Activated CD4-positive, alpha-beta T cell treated with anti-CD3 and anti-CD28 coated beads, Interleukin-2, amount 10 ng/mL, durations not matched to agents 24 days and 14 days (primary cell): ENCODE measurements at regions not wholly inside any gene's neighbourhood (a gene's known extent, or its start where the extent isn't known, plus 50 kb on each side); places are given as distances from the start of the nearest gene placed in this dataset.

ENCODE experiments used
- DNase-seq: peaks from one replicate; pipeline ENCODE4 v3.0.0; 2022
- H3K27ac Mint-ChIP-seq: one replicate; pipeline ENCODE4 v1.8.0; 2022; ENCODE audit warnings: mild to moderate bottlenecking, mixed read lengths
- H3K27me3 Mint-ChIP-seq: one replicate; pipeline ENCODE4 v1.8.0; 2022; ENCODE audit warnings: mixed read lengths
- H3K36me3 Mint-ChIP-seq: one replicate; pipeline ENCODE4 v1.8.0; 2022; ENCODE audit warnings: low read depth, mild to moderate bottlenecking, mixed read lengths
- H3K4me1 Mint-ChIP-seq: one replicate; pipeline ENCODE4 v1.8.0; 2021; ENCODE audit warnings: mixed read lengths
- H3K4me3 Mint-ChIP-seq: one replicate; pipeline ENCODE4 v1.8.0; 2022; ENCODE audit warnings: mild to moderate bottlenecking, moderate library complexity, mixed read lengths
- H3K9me3 Mint-ChIP-seq: one replicate; pipeline ENCODE4 v1.8.0; 2021; ENCODE audit warnings: mixed read lengths
- intact Hi-C: fragments of 100-400 bp; cut with micrococcal nuclease; formaldehyde crosslinking; loops from one replicate; pipeline ENCODE4 v1.15.1; 2023

DNA sequence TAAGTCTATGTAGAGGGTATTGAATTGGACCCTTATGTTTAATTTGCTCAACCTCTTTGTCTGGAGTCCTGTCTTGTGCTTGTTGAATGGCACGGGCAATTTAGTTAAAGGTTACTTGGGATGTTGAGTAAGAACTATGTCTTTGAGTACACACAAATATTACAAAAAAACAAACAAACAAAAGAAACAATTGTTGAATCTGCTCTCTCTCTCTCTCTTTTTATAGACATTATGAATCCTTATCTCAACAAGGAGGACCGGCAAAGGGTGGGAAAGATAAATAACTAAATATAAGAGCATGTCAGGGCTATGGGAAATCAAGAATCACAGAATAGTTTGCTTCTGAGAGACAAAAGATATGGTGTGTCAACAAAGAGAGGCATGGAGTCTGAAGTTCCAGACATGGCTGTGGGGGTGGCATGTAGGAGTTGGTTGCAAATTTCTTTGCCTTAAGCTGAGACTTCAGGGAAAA is 608.6 kb downstream of the UTRN start:
- DNase-seq: no peak
- no peaks in the 10 kb centered on the region for H3K4me1 Mint-ChIP-seq
- H3K4me3 Mint-ChIP-seq: no peak overlapping the region
- intact Hi-C loops: no loop called here
- no peak overlapping the region for H3K27ac Mint-ChIP-seq
- H3K9me3 Mint-ChIP-seq: no peaks in the 10 kb centered on the region
- peaks cover 5% of the 10 kb centered on the region for H3K27me3 Mint-ChIP-seq
- no peaks in the 10 kb centered on the region for H3K36me3 Mint-ChIP-seq

GRCh38 chr6:144894240-144894639 is 609.1 kb downstream of the UTRN start:
- Mint-ChIP-seq H3K27me3 (peaks cover 5% of the 10 kb centered on the region), H3K4me3 (no peak overlapping the region), H3K36me3 (no peaks in the 10 kb centered on the region), H3K9me3 (no peaks in the 10 kb centered on the region), H3K4me1 (no peaks in the 10 kb centered on the region), H3K27ac (no peak overlapping the region)
- intact Hi-C loops: no loop called here
- DNase-seq: no peak

DNA sequence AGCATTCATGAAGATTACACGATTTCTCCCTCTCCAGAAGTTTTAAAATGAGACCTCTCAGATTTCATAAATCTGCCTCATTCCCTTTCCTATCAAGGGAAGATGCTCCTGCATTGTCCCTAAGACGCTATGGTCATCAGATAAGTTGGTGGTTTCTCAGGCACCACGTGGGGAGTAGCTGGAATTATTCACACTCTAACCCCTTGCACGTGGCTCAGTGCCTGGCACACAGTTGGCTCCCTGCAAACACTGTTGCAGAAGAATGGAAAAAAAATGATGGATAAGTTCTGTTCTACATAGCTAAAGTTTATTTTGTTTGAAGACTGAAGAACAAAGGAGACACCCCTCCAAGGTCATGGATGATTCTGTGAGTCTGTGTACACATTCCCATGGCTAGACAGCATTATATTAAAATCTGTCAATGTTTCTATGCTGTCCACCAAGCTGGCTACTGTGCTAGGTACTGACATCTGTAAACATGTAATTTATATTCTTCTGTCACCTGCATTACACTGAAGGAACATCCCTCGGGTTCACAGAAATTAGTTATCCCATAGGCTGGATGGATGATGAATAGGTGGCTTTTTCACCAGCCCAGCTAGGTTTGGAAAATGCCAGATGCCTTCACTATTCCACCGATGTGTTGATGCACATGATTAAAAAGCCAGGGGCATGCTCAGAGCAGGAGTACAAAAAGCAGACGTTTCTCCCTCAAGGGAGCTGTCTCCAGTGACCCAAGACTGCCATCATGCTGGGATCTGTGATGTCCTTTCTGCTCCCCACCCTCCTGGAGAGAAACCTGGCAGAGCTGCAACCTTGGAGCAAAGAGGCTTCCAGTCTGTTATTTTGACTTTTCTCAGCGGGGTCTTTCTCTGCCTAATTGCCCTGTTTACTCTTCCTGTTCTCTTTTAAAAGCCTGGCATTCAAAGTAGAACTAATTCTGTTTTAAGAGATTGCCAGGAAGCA is 610.5 kb downstream of the UTRN start:
- DNase-seq: no peak
- no peaks in the 10 kb centered on the region for H3K36me3 Mint-ChIP-seq
- peaks cover 5% of the 10 kb centered on the region for H3K27me3 Mint-ChIP-seq
- no peaks in the 10 kb centered on the region for H3K9me3 Mint-ChIP-seq
- intact Hi-C loops: no loop called here
- no peak overlapping the region for H3K27ac Mint-ChIP-seq
- no peak overlapping the region for H3K4me3 Mint-ChIP-seq
- H3K4me1 Mint-ChIP-seq: no peaks in the 10 kb centered on the region

- DNase-seq: no peak
- H3K9me3 Mint-ChIP-seq: no peaks in the 10 kb centered on the region
- no peaks in the 10 kb centered on the region for H3K36me3 Mint-ChIP-seq
- intact Hi-C loops: no loop called here
- H3K27ac Mint-ChIP-seq: no peak overlapping the region
- peaks cover 9% of the 10 kb centered on the region for H3K27me3 Mint-ChIP-seq
- no peak overlapping the region for H3K4me3 Mint-ChIP-seq
- no peaks in the 10 kb centered on the region for H3K4me1 Mint-ChIP-seq
These were observed 611.2 kb downstream of the UTRN start for GRCh38 chr6:144896289-144896688.

DNA sequence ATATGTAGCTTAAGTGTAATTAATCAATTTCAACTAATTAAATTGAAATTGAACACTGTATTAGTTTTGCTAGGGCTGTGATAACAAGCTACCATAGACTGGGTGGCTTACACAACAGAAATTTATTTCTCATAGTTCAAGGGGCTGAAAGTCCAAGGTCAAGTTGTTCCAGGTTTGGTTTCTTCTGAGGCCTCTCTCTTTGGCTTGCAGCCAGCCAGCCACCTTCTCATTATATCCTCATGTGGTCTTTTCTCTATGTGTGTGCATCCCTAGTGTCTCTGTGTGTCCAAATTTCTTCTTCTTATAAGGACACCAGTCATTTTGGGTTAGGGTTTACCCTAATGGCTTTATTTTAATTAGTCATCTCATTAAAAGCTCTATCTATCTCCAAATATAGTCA is 611.7 kb downstream of the UTRN start:
- Mint-ChIP-seq H3K27ac (no peak overlapping the region), H3K36me3 (no peaks in the 10 kb centered on the region), H3K4me3 (no peak overlapping the region), H3K27me3 (peaks cover 12% of the 10 kb centered on the region), H3K4me1 (no peaks in the 10 kb centered on the region), H3K9me3 (no peaks in the 10 kb centered on the region)
- intact Hi-C loops: no loop called here
- no peak for DNase-seq

- Mint-ChIP-seq H3K4me3 (no peak overlapping the region), H3K4me1 (no peaks in the 10 kb centered on the region)
These were observed 612.3 kb downstream of the UTRN start for GRCh38 chr6:144897441-144897921.

DNA sequence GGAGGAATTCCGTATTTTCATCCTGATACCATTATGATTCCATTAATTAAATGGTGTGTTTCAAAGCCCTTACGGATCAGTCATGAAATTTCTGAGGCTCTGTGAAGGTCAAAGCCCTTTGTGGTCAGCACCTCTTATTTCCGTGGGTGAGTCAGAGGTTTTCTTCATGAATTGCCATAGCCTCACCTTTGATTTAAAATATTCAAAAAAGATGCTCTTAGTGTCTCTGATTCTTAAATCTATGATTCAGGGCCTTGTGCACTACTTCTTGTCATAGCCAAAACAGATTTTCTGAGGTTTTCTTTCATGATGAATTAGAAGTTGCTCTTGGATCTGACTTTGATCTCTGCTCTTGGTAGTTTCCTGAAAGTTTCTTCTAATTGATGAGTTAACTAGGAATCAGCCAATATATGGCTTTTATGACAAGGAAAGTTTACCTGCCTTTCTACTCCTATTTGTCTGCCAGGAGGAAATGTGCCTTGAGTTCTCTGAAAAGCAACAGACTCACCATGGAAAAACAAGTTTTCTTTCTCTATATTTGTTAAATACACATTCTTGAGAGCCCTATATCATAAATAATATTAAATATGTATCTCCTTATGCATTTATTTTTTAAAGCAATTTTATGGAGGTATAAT is 613.0 kb downstream of the UTRN start:
- H3K4me3 Mint-ChIP-seq: no peak overlapping the region
- no peaks in the 10 kb centered on the region for H3K36me3 Mint-ChIP-seq
- H3K9me3 Mint-ChIP-seq: no peaks in the 10 kb centered on the region
- intact Hi-C loops: no loop called here
- H3K27me3 Mint-ChIP-seq: peaks cover 16% of the 10 kb centered on the region
- H3K27ac Mint-ChIP-seq: no peak overlapping the region
- no peaks in the 10 kb centered on the region for H3K4me1 Mint-ChIP-seq
- DNase-seq: no peak

More at GRCh38 chr6:144897441-144897921, 612.3 kb downstream of the UTRN start:
- H3K27ac Mint-ChIP-seq: no peak overlapping the region
- no peaks in the 10 kb centered on the region for H3K9me3 Mint-ChIP-seq
- intact Hi-C loops: no loop called here
- no peaks in the 10 kb centered on the region for H3K36me3 Mint-ChIP-seq
- peaks cover 11% of the 10 kb centered on the region for H3K27me3 Mint-ChIP-seq
- no peak for DNase-seq

DNA sequence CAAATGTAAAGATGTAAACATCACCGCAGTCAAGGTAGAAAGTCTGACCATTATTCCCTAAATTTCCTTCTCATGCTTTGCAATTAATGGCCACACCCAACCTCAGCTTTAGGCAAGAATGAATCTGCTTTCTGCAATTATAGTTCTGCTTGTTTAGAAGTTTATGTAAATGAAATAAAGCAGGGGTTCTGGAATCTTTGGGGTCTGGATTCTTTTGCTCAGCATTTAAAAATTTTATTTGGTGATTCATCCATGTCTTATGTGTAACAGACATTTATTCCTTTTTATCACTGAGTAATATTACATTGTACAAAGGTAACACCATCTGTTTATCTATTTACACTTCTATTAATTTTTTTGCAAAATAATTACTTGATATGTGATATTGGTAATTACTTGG is 613.6 kb downstream of the UTRN start:
- Mint-ChIP-seq H3K4me1 (no peaks in the 10 kb centered on the region), H3K9me3 (no peaks in the 10 kb centered on the region), H3K4me3 (no peak overlapping the region), H3K27ac (no peak overlapping the region), H3K36me3 (no peaks in the 10 kb centered on the region), H3K27me3 (peaks cover 21% of the 10 kb centered on the region)
- intact Hi-C loops: no loop called here
- no peak for DNase-seq

DNA sequence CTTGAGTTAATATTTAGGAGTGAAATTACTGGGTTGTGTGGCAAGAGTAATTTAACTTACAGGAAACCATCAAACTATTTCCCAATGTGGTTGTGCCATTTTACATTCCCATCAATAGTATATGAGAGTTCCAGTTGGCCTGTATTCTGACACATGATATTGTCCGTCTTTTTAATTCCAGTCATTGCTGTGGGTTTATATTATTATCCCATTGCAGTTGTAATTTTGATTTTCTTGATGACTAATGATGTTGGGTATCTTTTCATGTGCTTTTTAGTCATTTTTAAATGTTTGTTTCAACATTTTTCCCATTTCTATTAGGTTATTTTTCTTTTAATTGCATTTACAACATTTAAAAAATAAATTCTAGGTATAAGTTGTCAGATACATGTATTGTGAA is 614.0 kb downstream of the UTRN start:
- Mint-ChIP-seq H3K4me3 (no peak overlapping the region), H3K9me3 (no peaks in the 10 kb centered on the region), H3K27ac (no peak overlapping the region), H3K4me1 (no peaks in the 10 kb centered on the region), H3K27me3 (peaks cover 24% of the 10 kb centered on the region), H3K36me3 (no peaks in the 10 kb centered on the region)
- intact Hi-C loops: no loop called here
- DNase-seq: no peak

- H3K36me3 Mint-ChIP-seq: no peaks in the 10 kb centered on the region
- no peaks in the 10 kb centered on the region for H3K4me1 Mint-ChIP-seq
- peaks cover 27% of the 10 kb centered on the region for H3K27me3 Mint-ChIP-seq
- no peaks in the 10 kb centered on the region for H3K9me3 Mint-ChIP-seq
- H3K27ac Mint-ChIP-seq: no peak overlapping the region
- H3K4me3 Mint-ChIP-seq: no peak overlapping the region
- no peak for DNase-seq
- intact Hi-C loops: no loop called here
These were observed 616.3 kb downstream of the UTRN start for GRCh38 chr6:144901412-144901811.

DNA sequence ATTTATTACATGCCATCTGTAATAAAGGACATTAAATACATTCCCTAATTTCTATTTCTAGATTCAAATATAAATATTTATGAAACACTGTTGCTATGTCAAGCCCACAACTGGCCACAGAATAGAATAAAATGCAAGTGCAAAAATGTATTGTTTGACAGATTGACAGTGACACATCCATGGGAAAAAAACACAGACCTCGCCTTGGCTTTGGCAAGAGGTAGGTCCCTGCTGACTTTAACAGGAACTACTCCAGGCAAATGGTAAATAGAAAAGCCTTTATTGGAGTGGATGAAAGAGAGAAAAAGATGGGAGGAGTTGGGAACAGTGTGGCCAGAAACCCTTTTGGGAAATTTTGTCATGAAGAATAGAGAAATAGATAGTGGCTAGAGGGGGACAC is 622.9 kb downstream of the UTRN start:
- Mint-ChIP-seq H3K36me3 (no peaks in the 10 kb centered on the region), H3K27me3 (peaks cover 22% of the 10 kb centered on the region), H3K4me3 (no peak overlapping the region), H3K27ac (no peak overlapping the region), H3K4me1 (peaks cover 4% of the 10 kb centered on the region), H3K9me3 (no peaks in the 10 kb centered on the region)
- DNase-seq: peak; percentile 14
- intact Hi-C loops: no loop called here

DNA sequence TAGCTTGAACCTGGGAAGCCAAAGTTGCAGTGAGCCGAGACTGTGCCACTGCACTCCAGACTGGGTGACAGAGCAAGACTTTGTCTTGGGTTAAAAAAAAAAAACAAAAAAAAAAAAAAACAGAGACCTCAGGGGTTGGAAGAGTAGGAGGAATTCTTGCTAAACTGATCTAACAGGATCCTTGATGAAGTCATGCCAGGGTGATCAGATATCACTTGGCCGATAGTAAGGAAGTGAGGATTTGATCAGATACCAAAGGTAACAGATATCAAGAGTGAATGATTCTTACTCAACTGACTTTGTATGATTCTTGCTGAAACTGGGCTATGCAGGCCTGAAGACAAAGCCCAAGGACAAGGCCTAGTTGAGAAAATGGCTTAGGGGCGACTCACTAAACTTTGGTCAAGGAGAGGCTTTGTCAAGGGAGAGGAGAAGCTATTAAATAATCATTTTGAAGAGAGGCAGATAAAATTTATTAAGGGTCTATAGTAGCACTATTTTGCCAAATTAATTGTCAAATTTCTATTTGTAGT is 624.7 kb downstream of the UTRN start:
- intact Hi-C loops: no loop called here
- Mint-ChIP-seq H3K4me3 (no peak overlapping the region), H3K27me3 (peaks cover 9% of the 10 kb centered on the region), H3K9me3 (no peaks in the 10 kb centered on the region), H3K36me3 (no peaks in the 10 kb centered on the region), H3K4me1 (peaks cover 4% of the 10 kb centered on the region), H3K27ac (no peak overlapping the region)
- DNase-seq: no peak

GRCh38 chr6:144911322-144911721 is 626.2 kb downstream of the UTRN start:
- Mint-ChIP-seq H3K9me3 (no peaks in the 10 kb centered on the region), H3K4me3 (no peak overlapping the region), H3K36me3 (no peaks in the 10 kb centered on the region), H3K27me3 (peaks cover 15% of the 10 kb centered on the region), H3K4me1 (peaks cover 4% of the 10 kb centered on the region), H3K27ac (no peak overlapping the region)
- intact Hi-C loops: no loop called here
- peak; percentile 6 for DNase-seq

DNA sequence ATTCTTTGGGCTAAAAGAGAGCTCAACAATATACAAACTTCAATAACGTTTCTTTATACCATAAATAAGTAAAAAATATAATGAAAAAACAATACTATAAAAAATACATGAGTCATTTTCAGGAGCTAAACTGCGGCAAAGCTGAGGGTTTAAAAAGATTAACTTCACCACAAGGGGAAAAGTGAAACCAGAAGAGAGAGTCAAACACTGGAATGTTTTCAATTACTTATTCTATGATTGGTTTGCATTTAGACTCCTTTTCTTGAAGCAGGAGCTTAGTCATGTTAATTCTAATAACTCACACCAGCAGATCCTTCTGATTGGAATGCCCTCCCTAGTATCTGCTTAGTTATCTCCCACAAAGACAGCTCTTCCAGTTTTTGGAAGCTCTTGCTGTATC is 627.3 kb downstream of the UTRN start:
- no peak overlapping the region for H3K4me3 Mint-ChIP-seq
- peak; percentile 47 for DNase-seq
- H3K27ac Mint-ChIP-seq: no peak overlapping the region
- no peaks in the 10 kb centered on the region for H3K36me3 Mint-ChIP-seq
- H3K9me3 Mint-ChIP-seq: no peaks in the 10 kb centered on the region
- H3K27me3 Mint-ChIP-seq: peaks cover 18% of the 10 kb centered on the region
- intact Hi-C loops: no loop called here
- peaks cover 4% of the 10 kb centered on the region for H3K4me1 Mint-ChIP-seq
